ENCODE measurements at regions not wholly inside any gene's neighbourhood (a gene's known extent, or its start where the extent isn't known, plus 50 kb on each side); places are given as distances from the start of the nearest gene placed in this dataset.
"Not testable (repeated sequence)": the region's sequence is repeated elsewhere in the genome, so short reads cannot be mapped to it uniquely, and the experiment has no call there.

GRCh38 chr12:31162896-31163560 is 89.4 kb downstream of the DDX11 start:
- H3K4me3 ChIP-seq (ENCODE audit: low read length); DNase-seq (ENCODE audit: low read depth): not testable (repeated sequence)

DNA sequence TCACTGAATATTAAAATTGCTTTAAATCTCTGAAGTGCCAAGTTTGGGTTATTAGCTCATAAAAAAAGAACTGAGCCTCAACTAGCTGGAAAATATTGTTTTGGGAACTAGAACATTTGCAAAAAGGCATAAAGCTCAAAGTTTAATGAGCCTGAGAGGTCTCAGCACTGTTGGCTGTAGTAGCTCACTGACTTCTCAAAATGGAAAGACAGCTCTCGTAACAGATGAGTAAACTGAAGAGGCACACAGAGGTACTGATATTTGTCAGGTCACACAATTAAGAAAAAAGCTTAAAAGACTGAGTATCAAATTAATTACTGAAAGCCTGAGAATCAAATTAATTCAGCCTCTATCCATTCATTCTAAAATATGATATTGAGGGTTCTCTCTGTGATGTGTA is 100.6 kb downstream of the DDX11 start:
- H3K4me3 ChIP-seq (ENCODE audit: low read length); DNase-seq (ENCODE audit: low read depth): not testable (repeated sequence)

- not testable (repeated sequence) for H3K4me3 ChIP-seq (ENCODE audit: low read length); DNase-seq (ENCODE audit: low read depth)
Observed at GRCh38 chr12:31177514-31177913, 103.9 kb downstream of the DDX11 start.

DNA sequence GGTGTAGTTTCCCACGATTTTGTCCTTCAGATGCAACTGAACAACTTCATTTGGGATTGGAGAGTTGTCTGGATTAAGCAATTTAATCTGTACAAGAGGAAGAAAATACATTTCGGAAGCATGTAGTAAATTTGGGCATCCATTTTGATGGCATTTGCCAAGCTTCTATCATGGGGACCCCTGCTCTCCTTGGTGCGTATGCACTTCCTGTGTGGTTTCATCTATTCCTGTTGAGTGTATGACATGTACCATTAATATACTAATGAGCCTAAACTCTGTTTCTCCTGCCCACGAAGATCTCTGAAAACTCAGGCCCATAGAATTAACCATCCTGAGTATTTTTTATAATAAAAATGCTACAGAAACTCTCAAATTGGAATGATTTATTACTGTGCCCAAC is 105.2 kb downstream of the DDX11 start:
- not testable (repeated sequence) for DNase-seq (ENCODE audit: low read depth); H3K4me3 ChIP-seq (ENCODE audit: low read length)

DNA sequence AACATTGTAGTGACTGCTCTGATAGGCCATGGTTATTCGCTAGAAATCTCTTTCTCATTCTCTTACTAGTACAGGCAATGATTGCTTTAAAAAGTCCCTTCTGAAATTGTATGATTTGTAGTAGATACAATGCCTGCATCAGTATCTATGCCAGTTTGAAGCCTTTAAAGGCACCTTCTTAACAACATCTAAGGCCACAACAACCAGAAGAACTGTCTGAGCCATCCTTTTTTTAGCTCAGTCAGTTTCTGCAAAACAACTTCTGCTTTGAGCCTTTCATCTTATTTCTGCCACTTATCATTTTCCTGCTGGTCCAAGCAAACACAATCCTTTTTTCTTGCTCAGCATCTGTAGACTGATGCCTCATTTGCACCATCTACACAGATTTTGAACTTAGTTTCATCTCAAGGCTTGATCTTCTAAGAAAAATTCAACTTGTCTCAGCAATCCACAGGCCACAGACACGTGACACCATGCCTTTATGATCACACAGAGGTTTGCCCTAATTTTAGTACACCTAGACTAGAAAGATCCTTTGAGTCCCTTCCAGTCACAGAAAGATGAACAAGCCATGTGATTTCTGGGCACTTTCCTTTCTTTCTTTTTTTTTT is 106.1 kb downstream of the DDX11 start:
- not testable (repeated sequence) for H3K4me3 ChIP-seq (ENCODE audit: low read length); DNase-seq (ENCODE audit: low read depth)

- not testable (repeated sequence) for DNase-seq (ENCODE audit: low read depth); H3K4me3 ChIP-seq (ENCODE audit: low read length)
Observed at GRCh38 chr12:31182571-31182970, 108.9 kb downstream of the DDX11 start.

DNA sequence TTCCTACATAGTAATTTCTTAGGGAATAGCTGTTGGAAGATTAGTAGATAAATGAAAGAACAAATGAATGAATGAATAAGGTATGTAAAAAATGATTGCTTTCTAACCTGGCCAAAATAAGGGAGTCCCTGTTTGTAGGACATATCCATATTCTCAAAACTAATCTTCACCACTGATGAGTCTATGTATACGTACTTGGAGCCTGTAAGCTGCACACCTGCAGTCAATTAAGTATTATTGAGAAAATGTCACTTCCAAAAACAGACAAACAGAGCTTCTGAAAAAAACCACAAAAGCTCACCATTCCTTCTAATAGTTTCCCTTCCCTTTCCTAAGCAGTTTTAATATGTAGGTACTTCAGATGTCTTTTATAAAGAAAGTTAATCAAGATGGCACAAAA is 109.4 kb downstream of the DDX11 start:
- not testable (repeated sequence) for H3K4me3 ChIP-seq (ENCODE audit: low read length)

GRCh38 chr12:31183899-31184298 is 110.2 kb downstream of the DDX11 start:
- not testable (repeated sequence) for DNase-seq (ENCODE audit: low read depth); H3K4me3 ChIP-seq (ENCODE audit: low read length)

More for the DNA sequence above, 109.4 kb downstream of the DDX11 start:
- not testable (repeated sequence) for DNase-seq (ENCODE audit: low read depth)

- H3K4me3 ChIP-seq (ENCODE audit: low read length); DNase-seq (ENCODE audit: low read depth): not testable (repeated sequence)
Observed at GRCh38 chr12:31184667-31185066, 111.0 kb downstream of the DDX11 start.

DNA sequence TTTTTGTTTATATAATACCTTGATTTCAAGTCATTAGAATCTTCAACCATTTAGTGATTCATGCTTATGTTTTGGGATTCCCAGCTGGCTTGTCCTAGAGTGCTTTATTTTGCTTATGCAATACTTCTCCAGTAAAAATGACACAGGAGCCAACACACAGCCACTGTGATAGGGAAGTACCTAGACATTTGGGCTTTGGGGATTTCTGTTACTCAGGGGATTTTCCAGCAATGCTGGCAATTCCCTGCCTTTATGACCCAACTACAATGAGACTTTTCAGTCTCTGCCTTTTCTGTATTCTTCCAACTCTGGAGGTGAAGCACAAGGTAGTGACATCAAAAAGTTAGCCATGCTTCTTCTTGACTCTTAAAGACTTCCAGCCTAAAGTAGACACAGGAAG is 119.0 kb downstream of the DDX11 start:
- not testable (repeated sequence) for DNase-seq (ENCODE audit: low read depth); H3K4me3 ChIP-seq (ENCODE audit: low read length)

DNA sequence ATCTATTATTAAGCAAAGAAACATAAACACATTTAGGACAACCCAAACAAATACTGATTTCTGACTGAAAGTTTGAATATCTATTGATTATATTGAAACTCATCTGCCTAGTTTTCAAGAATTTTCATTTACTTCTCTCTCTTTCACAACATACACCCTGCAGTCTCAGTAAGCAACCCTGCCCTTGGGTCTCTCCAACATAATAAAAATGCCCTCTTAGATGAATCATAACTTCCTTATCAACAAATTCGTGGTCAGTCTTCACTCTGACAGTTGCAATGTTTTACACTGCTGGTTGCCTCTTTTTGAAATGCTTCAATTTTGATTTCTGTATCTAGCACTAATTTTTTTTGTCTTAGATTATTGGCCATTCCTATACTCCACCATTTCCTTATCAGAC is 122.0 kb downstream of the DDX11 start:
- not testable (repeated sequence) for DNase-seq (ENCODE audit: low read depth); H3K4me3 ChIP-seq (ENCODE audit: low read length)

DNA sequence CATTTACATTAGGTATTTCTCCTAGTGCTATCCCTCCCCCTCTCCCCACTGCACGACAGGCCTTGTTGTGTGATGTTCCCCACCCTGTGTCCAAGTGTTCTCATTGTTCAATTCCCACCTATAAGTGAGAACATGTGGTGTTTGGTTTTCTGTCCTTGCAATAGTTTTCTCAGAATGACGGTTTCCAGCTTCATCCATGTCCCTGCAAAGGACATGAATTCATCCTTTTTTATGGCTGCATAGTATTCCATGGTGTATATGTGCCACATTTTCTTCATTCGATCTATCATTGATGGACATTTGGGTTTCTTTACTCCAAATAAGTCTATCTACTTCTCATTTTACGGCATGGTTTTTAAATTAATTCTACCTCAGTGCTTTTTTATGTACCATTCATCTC is 125.8 kb downstream of the DDX11 start:
- DNase-seq (ENCODE audit: low read depth); H3K4me3 ChIP-seq (ENCODE audit: low read length): not testable (repeated sequence)

DNA sequence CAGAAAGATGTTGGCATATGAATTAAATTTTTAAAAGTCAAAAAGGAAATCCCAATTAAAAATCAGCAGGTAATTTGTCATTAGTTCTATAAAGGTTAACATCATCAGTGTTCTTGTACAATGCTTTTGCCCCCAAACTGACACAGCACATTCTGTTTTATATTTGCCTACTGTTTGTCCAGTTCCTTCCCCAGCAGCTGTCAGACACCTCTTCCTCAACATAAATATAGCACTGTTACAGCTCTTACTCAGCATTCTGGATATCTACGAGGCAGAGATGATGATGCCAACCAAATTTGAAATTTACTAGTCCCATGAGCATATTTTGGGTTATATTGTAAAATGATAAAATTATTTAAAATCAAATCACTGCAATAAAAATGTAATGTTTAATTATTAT is 124.6 kb downstream of the SINHCAF start:
- no peak for DNase-seq (ENCODE audit: low read depth)
- no peak overlapping the region for H3K4me3 ChIP-seq (ENCODE audit: low read length)
- TF ChIP-seq, protein P1, sequence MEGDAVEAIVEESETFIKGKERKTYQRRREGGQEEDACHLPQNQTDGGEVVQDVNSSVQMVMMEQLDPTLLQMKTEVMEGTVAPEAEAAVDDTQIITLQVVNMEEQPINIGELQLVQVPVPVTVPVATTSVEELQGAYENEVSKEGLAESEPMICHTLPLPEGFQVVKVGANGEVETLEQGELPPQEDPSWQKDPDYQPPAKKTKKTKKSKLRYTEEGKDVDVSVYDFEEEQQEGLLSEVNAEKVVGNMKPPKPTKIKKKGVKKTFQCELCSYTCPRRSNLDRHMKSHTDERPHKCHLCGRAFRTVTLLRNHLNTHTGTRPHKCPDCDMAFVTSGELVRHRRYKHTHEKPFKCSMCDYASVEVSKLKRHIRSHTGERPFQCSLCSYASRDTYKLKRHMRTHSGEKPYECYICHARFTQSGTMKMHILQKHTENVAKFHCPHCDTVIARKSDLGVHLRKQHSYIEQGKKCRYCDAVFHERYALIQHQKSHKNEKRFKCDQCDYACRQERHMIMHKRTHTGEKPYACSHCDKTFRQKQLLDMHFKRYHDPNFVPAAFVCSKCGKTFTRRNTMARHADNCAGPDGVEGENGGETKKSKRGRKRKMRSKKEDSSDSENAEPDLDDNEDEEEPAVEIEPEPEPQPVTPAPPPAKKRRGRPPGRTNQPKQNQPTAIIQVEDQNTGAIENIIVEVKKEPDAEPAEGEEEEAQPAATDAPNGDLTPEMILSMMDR (conservative IDR thresholded peaks at IDR 0.05; ENCODE audit: low read depth, low read length), result no peak

- TF ChIP-seq, protein P1 (conservative IDR thresholded peaks at IDR 0.05; ENCODE audit: low read depth, low read length), result no peak
- DNase-seq (ENCODE audit: low read depth), result no peak
- H3K4me3 ChIP-seq (ENCODE audit: low read length), result no peak overlapping the region
Observed at GRCh38 chr12:31203261-31203660, 122.7 kb downstream of the SINHCAF start.
